ENCODE measurements at regions not wholly inside any gene's neighbourhood (a gene's known extent, or its start where the extent isn't known, plus 50 kb on each side); places are given as distances from the start of the nearest gene placed in this dataset.

GRCh38 chr5:119840175-119840574 is 210.8 kb downstream of the FAM170A start:
- TF ChIP-seq, protein P1, sequence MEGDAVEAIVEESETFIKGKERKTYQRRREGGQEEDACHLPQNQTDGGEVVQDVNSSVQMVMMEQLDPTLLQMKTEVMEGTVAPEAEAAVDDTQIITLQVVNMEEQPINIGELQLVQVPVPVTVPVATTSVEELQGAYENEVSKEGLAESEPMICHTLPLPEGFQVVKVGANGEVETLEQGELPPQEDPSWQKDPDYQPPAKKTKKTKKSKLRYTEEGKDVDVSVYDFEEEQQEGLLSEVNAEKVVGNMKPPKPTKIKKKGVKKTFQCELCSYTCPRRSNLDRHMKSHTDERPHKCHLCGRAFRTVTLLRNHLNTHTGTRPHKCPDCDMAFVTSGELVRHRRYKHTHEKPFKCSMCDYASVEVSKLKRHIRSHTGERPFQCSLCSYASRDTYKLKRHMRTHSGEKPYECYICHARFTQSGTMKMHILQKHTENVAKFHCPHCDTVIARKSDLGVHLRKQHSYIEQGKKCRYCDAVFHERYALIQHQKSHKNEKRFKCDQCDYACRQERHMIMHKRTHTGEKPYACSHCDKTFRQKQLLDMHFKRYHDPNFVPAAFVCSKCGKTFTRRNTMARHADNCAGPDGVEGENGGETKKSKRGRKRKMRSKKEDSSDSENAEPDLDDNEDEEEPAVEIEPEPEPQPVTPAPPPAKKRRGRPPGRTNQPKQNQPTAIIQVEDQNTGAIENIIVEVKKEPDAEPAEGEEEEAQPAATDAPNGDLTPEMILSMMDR (IDR thresholded peaks at IDR 0.05): no peak
- no peak for TF ChIP-seq POLR2A (IDR thresholded peaks at IDR 0.05)
